Right cardiac atrium (tissue), 5 donors: ENCODE measurements at regions not wholly inside any gene's neighbourhood (a gene's known extent, or its start where the extent isn't known, plus 50 kb on each side); places are given as distances from the start of the nearest gene placed in this dataset.
A peak's percentile ranks its signal among the peaks of the same experiment; 100 is the strongest.

Experiments
- ATAC-seq, 2 donors: fragments of 200-7000 bp; cut with Tn5 transposase; one replicate each; pipeline versions ENCODE4 v1.8.0 to v1.9.1; 2020; ENCODE audit warnings: moderate library complexity in 2 of 2, mild to moderate bottlenecking in 1 of 2
- DNase-seq, 3 donors: peaks; one replicate each; pipeline ENCODE4 v3.0.0-alpha.2; 2020
- H3K27ac ChIP-seq: one replicate; pipeline ENCODE4 v1.5.1; 2013; ENCODE audit warnings: mild to moderate bottlenecking, low read length, control low read depth, moderate library complexity
- H3K27me3 ChIP-seq: one replicate; pipeline ENCODE4 v1.6.1; 2013; ENCODE audit not compliant: control insufficient read depth, insufficient read depth
- H3K4me1 ChIP-seq: one replicate; pipeline ENCODE4 v1.6.1; 2013; ENCODE audit warnings: low read length; ENCODE audit not compliant: control insufficient read depth, insufficient read depth
- H3K4me3 ChIP-seq: one replicate; pipeline ENCODE4 v1.5.1; 2013; ENCODE audit warnings: low read length, control low read depth
- H3K9me3 ChIP-seq: one replicate; pipeline ENCODE4 v1.6.1; 2013; ENCODE audit warnings: low read length; ENCODE audit not compliant: control insufficient read depth
- WGBS: extraction: QIAGEN DNeasy Blood & Tissue Kit; methylation state at CpG from one replicate; pipeline ENCODE4 v1.1.7; 2013; 5-methylcytosine and 5-hydroxymethylcytosine counted together
- intact Hi-C, 4 donors: fragments of 100-400 bp; cut with DNase I; formaldehyde crosslinking; loops; one replicate each; pipeline versions ENCODE4 v1.11.0 to v1.14.0; 2022 to 2023
- donor health status: healthy with polysubstance abuse.
- donor health status: DM: no; HTN: yes; CAD: no.
- donor health status: DM: no; HTN: no; CAD: no.
- donor health status: DM: no; HTN: yes; CAD: no; lungs with severe emphysema.
- donor health status: DM: yes; HTN: yes; CAD: no.

- 60% methylated on average over 6 of the region's 6 CpGs for WGBS
- no peak overlapping the region for H3K27ac ChIP-seq
- no peaks in the 10 kb centered on the region for H3K9me3 ChIP-seq
- H3K27me3 ChIP-seq, result no peaks in the 10 kb centered on the region
- no peak for DNase-seq
- ATAC-seq, result no peak
- H3K4me1 ChIP-seq, result no peaks in the 10 kb centered on the region
- intact Hi-C loops, result no loop called here
- no peak overlapping the region for H3K4me3 ChIP-seq
Observed at GRCh38 chr3:112746675-112747280, 99.9 kb downstream of the CD200R1L start.

DNA sequence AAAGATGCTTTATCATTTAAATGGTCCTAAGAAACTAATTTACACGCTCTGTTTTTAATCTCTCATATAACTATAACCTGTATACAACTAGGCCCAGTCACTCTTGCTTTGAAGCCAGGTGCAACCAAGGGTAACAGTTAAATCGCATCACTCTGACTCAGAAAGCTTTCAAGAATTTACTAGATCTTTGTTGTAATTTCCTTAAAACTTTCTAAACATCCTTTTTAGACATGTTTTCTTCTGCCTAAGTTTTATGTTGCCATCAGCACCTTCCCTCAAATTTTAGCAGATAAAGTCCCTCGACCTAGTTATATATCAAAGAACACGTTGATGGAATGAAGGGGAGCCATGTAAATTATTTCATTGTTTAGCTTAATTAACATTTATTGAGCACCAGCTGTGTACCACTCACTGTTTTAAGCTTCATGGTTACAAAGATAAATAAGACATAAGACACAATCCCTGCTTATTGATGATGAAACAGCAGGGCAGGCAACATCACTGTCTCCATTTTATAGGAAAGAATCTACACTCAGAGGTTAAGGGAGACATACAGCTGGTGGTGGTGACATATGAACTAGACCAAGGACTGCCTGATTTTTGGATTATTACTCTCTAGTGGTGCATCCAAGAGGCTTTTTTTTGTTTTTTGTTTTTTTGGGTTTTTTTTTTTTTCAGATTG is 101.0 kb downstream of the CD200R1L start:
- Histone ChIP-seq H3K4me1 (no peaks in the 10 kb centered on the region), H3K9me3 (no peaks in the 10 kb centered on the region), H3K27ac (no peak overlapping the region), H3K27me3 (no peaks in the 10 kb centered on the region), H3K4me3 (no peak overlapping the region)
- ATAC-seq, result no peak
- intact Hi-C loops, result no loop called here
- no peak for DNase-seq
- 68% methylated on average over 4 of the region's 4 CpGs for WGBS

- no peaks in the 10 kb centered on the region for H3K27me3 ChIP-seq
- no peaks in the 10 kb centered on the region for H3K4me1 ChIP-seq
- intact Hi-C loops, result no loop called here
- no peaks in the 10 kb centered on the region for H3K9me3 ChIP-seq
- no peak overlapping the region for H3K27ac ChIP-seq
- no peak overlapping the region for H3K4me3 ChIP-seq
- ATAC-seq, result peak; percentile 47 to 78
- peak in 1 of 3 donors; percentile 51 for DNase-seq
- WGBS, result 47% methylated on average over 2 of the region's 2 CpGs
Observed at GRCh38 chr3:112744825-112745566, 101.7 kb downstream of the CD200R1L start.

- DNase-seq (no peak), ATAC-seq (peak; percentile 55 to 87)
- intact Hi-C loops, result no loop called here
- no peaks in the 10 kb centered on the region for H3K9me3 ChIP-seq
- no peaks in the 10 kb centered on the region for H3K27me3 ChIP-seq
- 37% methylated on average over 1 of the region's 1 CpG for WGBS
- no peak overlapping the region for H3K4me3 ChIP-seq
- H3K27ac ChIP-seq, result no peak overlapping the region
- no peaks in the 10 kb centered on the region for H3K4me1 ChIP-seq
Observed at GRCh38 chr3:112744106-112744505, 102.6 kb downstream of the CD200R1L start.

DNA sequence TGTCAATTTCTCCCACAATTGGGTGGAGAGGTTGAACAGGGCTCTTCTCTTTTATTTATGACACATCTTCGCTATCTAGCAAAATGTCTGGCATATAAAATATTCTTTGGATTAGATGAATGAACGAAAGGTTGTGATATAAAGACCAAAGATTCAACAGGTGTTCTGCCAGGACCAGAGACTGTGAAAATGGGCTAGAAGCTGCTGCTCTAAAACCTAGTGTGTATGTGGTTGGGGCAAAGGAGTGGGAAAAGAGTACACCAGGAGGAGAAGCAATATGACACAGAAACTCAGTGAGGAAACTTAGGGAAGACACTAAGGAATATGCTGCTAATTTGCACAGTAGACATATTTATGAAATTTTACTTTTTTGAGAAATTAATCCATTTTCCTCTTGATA is 102.0 kb upstream of the CCDC80 start:
- DNase-seq (no peak), ATAC-seq (no peak)
- Histone ChIP-seq H3K27me3 (no peaks in the 10 kb centered on the region), H3K4me3 (no peak overlapping the region), H3K27ac (no peak overlapping the region), H3K4me1 (no peaks in the 10 kb centered on the region), H3K9me3 (no peaks in the 10 kb centered on the region)
- intact Hi-C loops, result no loop called here
- WGBS, result 96% methylated on average over 2 of the region's 2 CpGs

GRCh38 chr3:112741983-112742382 is 101.0 kb upstream of the CCDC80 start:
- Histone ChIP-seq H3K4me3 (no peak overlapping the region), H3K27me3 (no peaks in the 10 kb centered on the region), H3K4me1 (no peaks in the 10 kb centered on the region), H3K27ac (no peak overlapping the region), H3K9me3 (no peaks in the 10 kb centered on the region)
- intact Hi-C loops, result no loop called here
- ATAC-seq (no peak), DNase-seq (no peak)

DNA sequence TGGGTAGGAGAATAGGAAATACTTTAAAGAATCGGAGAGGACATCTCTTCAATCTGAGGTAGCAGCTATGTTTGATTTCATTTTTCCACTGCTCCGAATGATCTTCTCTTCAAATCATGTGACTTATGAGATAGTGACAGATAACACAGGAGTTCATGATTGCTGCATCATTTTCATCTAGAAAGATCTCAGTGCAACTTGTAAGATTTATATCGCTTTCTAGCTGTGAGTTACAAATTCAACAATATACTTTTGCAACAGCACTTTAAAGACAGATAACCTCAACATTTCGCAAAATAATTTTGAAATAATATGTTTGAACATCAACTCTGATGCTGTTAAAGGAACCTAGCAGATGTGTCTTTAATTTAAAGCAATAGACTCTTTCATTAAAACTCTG is 99.9 kb upstream of the CCDC80 start:
- 85% methylated on average over 4 of the region's 4 CpGs for WGBS
- Histone ChIP-seq H3K4me1 (no peaks in the 10 kb centered on the region), H3K9me3 (no peaks in the 10 kb centered on the region), H3K27ac (no peak overlapping the region), H3K4me3 (no peak overlapping the region), H3K27me3 (no peaks in the 10 kb centered on the region)
- intact Hi-C loops, result no loop called here
- DNase-seq (no peak), ATAC-seq (no peak)

- Histone ChIP-seq H3K9me3 (no peaks in the 10 kb centered on the region), H3K4me1 (no peaks in the 10 kb centered on the region), H3K27me3 (no peaks in the 10 kb centered on the region), H3K4me3 (no peak overlapping the region), H3K27ac (no peak overlapping the region)
- ATAC-seq, result no peak
- DNase-seq, result no peak
- intact Hi-C loops, result loop anchor here in 2 of 4 donors (10.0 kb wide), 1 partner anchor 235 kb away; the partner anchor contains the start of gene CD200R1 (in 2 of the 2)
- WGBS, result 57% methylated on average over 1 of the region's 1 CpG
Observed at GRCh38 chr3:112739252-112739965, 98.5 kb upstream of the CCDC80 start.

- DNase-seq, result no peak
- Histone ChIP-seq H3K4me1 (no peaks in the 10 kb centered on the region), H3K9me3 (no peaks in the 10 kb centered on the region), H3K27me3 (no peaks in the 10 kb centered on the region), H3K27ac (no peak overlapping the region), H3K4me3 (no peak overlapping the region)
- ATAC-seq, result peak in 1 of 2 donors; percentile 33
- intact Hi-C loops, result loop anchor here in 2 of 4 donors (10.0 kb wide), 1 partner anchor 236 kb away; the partner anchor contains the start of gene CD200R1 (in 2 of the 2)
Observed at GRCh38 chr3:112738366-112738765, 97.4 kb upstream of the CCDC80 start.

DNA sequence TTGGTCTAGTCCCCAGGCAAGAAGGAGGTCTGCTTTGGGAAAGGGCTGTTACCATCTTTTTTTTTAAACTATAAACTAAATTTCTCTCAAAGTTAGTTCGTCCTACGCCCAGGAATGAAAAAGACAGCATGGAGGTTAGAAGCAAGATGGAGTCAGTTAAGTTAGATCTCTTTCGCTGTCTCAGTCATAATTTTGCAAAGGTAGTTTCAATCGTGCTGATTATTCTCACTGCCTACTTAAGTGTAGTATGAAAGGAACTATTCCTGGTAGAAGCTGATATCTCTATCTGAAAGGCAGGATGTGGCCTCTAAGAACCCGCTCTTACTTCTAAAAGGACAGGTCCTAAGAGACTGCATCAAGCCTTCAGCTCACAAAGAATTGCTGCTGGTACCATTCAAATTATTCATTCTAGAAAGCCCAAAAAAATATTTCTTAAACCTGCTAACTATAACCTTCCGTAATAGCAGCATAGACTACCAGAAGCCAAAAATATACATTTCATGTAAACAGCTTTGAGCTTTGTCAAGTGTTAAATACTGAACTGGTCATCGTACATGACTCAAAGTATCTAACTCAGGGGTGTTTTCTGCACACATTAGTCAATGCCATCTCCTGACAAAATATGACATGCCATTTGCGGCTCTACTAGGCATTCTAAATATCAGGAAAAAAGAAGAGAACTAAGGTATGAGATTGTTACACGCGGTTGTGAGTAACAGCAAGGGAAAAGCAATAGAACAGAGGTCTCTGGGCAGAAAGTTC is 96.0 kb upstream of the CCDC80 start:
- Histone ChIP-seq H3K9me3 (no peaks in the 10 kb centered on the region), H3K27me3 (no peaks in the 10 kb centered on the region), H3K4me3 (no peak overlapping the region), H3K4me1 (no peaks in the 10 kb centered on the region), H3K27ac (no peak overlapping the region)
- no peak for ATAC-seq
- DNase-seq, result no peak
- intact Hi-C loops, result loop anchor here in 2 of 4 donors (10.0 kb wide), 1 partner anchor 238 kb away; the partner anchor contains the start of gene CD200R1 (in 2 of the 2)
- 81% methylated on average over 10 of the region's 10 CpGs for WGBS
